Effector memory CD4-positive, alpha-beta T cell (primary cell): ENCODE measurements at regions not wholly inside any gene's neighbourhood (a gene's known extent, or its start where the extent isn't known, plus 50 kb on each side); places are given as distances from the start of the nearest gene placed in this dataset.

Experiments
- DNase-seq, 3 donors: peaks; one replicate each; pipeline ENCODE4 v3.0.0-alpha.2; 2020
- H3K27ac ChIP-seq: 2 replicates; pipeline ENCODE4 v1.7.0; 2013; ENCODE audit warnings: mild to moderate bottlenecking, low read length, moderate library complexity; ENCODE audit not compliant: insufficient read depth, poor library complexity, severe bottlenecking
- H3K27me3 ChIP-seq: replicated peaks from 2 replicates; pipeline ENCODE4 v1.7.0; 2013; ENCODE audit warnings: mild to moderate bottlenecking, low read length; ENCODE audit not compliant: insufficient read depth, control insufficient read depth, poor library complexity, severe bottlenecking
- H3K36me3 ChIP-seq: 2 replicates; pipeline ENCODE4 v1.7.0; 2013; ENCODE audit warnings: mild to moderate bottlenecking, low read length, moderate library complexity; ENCODE audit not compliant: control insufficient read depth, insufficient read depth
- H3K4me1 ChIP-seq: 2 replicates; pipeline ENCODE4 v1.7.0; 2013; ENCODE audit warnings: low read length, mild to moderate bottlenecking; ENCODE audit not compliant: control insufficient read depth, insufficient read depth, poor library complexity, severe bottlenecking
- H3K4me3 ChIP-seq: 2 replicates; pipeline ENCODE4 v1.7.0; 2013; ENCODE audit warnings: low read length, low read depth, mild to moderate bottlenecking; ENCODE audit not compliant: insufficient read depth, poor library complexity, severe bottlenecking
- H3K9me3 ChIP-seq: 2 replicates; pipeline ENCODE4 v1.7.0; 2013; ENCODE audit warnings: mild to moderate bottlenecking, low read length, moderate library complexity; ENCODE audit not compliant: control insufficient read depth

GRCh38 chr1:221118176-221118937, 239.1 kb downstream of the HLX start:
- DNase-seq = no peak
- Histone ChIP-seq H3K4me1 (no peaks in the 10 kb centered on the region), H3K27me3 (no peaks in the 10 kb centered on the region), H3K36me3 (no peaks in the 10 kb centered on the region), H3K4me3 (no peak overlapping the region), H3K27ac (no peak overlapping the region), H3K9me3 (no peaks in the 10 kb centered on the region)

- Histone ChIP-seq H3K4me1 (no peaks in the 10 kb centered on the region), H3K36me3 (no peaks in the 10 kb centered on the region), H3K27me3 (no peaks in the 10 kb centered on the region), H3K27ac (no peak overlapping the region), H3K4me3 (no peak overlapping the region), H3K9me3 (no peaks in the 10 kb centered on the region)
- DNase-seq = no peak
These were observed 239.7 kb downstream of the HLX start for GRCh38 chr1:221118938-221119320.

GRCh38 chr1:221122501-221122900, 243.3 kb downstream of the HLX start:
- H3K27me3 ChIP-seq = no peaks in the 10 kb centered on the region
- DNase-seq = no peak
- H3K4me3 ChIP-seq = no peak overlapping the region
- H3K27ac ChIP-seq = no peak overlapping the region
- H3K9me3 ChIP-seq = no peaks in the 10 kb centered on the region
- no peaks in the 10 kb centered on the region for H3K4me1 ChIP-seq
- no peaks in the 10 kb centered on the region for H3K36me3 ChIP-seq

DNA sequence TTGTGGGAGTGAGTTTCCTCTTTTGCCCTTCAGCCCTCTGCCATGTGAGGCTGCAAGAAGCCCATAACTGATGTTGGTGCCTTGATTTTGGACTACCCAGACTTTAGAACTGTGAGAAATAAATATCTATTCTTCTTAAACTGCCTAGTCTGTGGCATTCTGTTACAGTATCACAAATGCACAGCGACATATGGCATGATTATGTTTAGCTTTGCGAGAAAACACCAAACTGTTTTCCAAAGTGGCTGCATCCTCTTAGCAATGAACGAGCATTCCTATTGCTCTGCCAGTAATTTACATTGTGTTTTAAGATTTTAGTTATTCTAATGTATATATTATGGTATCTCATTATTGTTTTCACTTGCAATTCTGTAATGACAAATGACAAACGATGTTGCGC, 246.7 kb downstream of the HLX start:
- Histone ChIP-seq H3K27ac (no peak overlapping the region), H3K27me3 (no peaks in the 10 kb centered on the region), H3K9me3 (no peaks in the 10 kb centered on the region), H3K36me3 (no peaks in the 10 kb centered on the region), H3K4me1 (no peaks in the 10 kb centered on the region), H3K4me3 (no peak overlapping the region)
- DNase-seq = no peak

- no peaks in the 10 kb centered on the region for H3K27me3 ChIP-seq
- no peaks in the 10 kb centered on the region for H3K4me1 ChIP-seq
- H3K36me3 ChIP-seq = no peaks in the 10 kb centered on the region
- no peak overlapping the region for H3K4me3 ChIP-seq
- H3K9me3 ChIP-seq = no peaks in the 10 kb centered on the region
- DNase-seq = no peak
- H3K27ac ChIP-seq = no peak overlapping the region
These were observed 258.4 kb downstream of the HLX start for GRCh38 chr1:221137666-221138065.

DNA sequence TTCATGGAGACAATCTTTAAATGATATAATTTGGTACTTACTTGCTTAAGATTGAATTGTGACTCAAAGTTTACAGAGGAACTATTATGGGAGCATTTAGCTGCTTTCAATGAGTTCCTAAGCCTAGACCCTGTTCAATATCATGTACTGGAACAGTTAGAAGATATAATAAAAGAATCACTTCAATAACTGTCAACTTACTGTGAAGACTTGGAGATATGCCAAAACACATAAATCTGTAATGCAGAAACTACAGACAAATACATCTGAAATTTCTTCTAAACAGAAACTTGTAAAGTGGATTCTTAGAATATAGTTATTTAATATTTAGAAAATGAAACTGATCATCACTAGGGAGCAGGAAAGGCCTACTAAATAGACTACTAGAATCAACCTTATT, 259.3 kb downstream of the HLX start:
- H3K9me3 ChIP-seq = no peaks in the 10 kb centered on the region
- H3K4me1 ChIP-seq = no peaks in the 10 kb centered on the region
- H3K36me3 ChIP-seq = no peaks in the 10 kb centered on the region
- DNase-seq = no peak
- H3K27ac ChIP-seq = no peak overlapping the region
- H3K4me3 ChIP-seq = no peak overlapping the region
- no peaks in the 10 kb centered on the region for H3K27me3 ChIP-seq

DNA sequence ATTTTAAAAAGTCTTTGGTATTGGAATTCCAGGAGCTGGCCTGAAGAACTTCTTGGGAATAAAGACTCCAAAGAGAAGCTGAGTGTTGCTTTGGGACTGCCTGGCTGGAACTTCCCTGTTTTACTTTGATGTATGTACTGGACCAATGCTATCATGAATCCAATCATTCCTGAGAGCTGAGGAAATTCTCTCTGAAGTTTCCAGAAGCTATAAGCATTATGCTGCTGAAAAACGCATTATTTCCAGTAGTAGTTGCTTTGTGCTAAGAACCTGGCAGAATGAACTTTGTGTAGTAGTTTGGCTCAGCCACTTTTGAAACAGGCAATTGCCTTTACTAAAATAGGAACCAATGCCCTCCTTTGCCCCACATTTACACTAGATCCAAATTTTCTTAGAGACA, 260.7 kb downstream of the HLX start:
- Histone ChIP-seq H3K27me3 (no peaks in the 10 kb centered on the region), H3K9me3 (no peaks in the 10 kb centered on the region)

GRCh38 chr1:221141096-221141495, 261.9 kb downstream of the HLX start:
- no peaks in the 10 kb centered on the region for H3K27me3 ChIP-seq
- no peaks in the 10 kb centered on the region for H3K4me1 ChIP-seq
- H3K27ac ChIP-seq = no peak overlapping the region
- no peaks in the 10 kb centered on the region for H3K9me3 ChIP-seq
- H3K4me3 ChIP-seq = no peak overlapping the region
- no peaks in the 10 kb centered on the region for H3K36me3 ChIP-seq
- no peak for DNase-seq

More for the DNA sequence above, 260.7 kb downstream of the HLX start:
- no peak for DNase-seq
- no peaks in the 10 kb centered on the region for H3K4me1 ChIP-seq
- H3K4me3 ChIP-seq = no peak overlapping the region
- no peak overlapping the region for H3K27ac ChIP-seq
- H3K36me3 ChIP-seq = no peaks in the 10 kb centered on the region

- no peak for DNase-seq
- H3K36me3 ChIP-seq = no peaks in the 10 kb centered on the region
- H3K4me3 ChIP-seq = no peak overlapping the region
- H3K4me1 ChIP-seq = no peaks in the 10 kb centered on the region
- H3K27ac ChIP-seq = no peak overlapping the region
- H3K9me3 ChIP-seq = no peaks in the 10 kb centered on the region
- no peaks in the 10 kb centered on the region for H3K27me3 ChIP-seq
These were observed 262.5 kb downstream of the HLX start for GRCh38 chr1:221141606-221142285.

- H3K9me3 ChIP-seq = no peaks in the 10 kb centered on the region
- H3K4me3 ChIP-seq = no peak overlapping the region
- no peak for DNase-seq
- H3K27me3 ChIP-seq = no peaks in the 10 kb centered on the region
- no peaks in the 10 kb centered on the region for H3K36me3 ChIP-seq
- H3K27ac ChIP-seq = no peak overlapping the region
- no peaks in the 10 kb centered on the region for H3K4me1 ChIP-seq
These were observed 269.4 kb downstream of the HLX start for GRCh38 chr1:221148660-221149059.
